ENCODE measurements at regions not wholly inside any gene's neighbourhood (a gene's known extent, or its start where the extent isn't known, plus 50 kb on each side); places are given as distances from the start of the nearest gene placed in this dataset.
A peak's percentile ranks its signal among the peaks of the same experiment; 100 is the strongest.

- H3K27ac ChIP-seq (ENCODE audit: low read depth in 1 of 2, low read length in 2 of 2): no peak overlapping the region
- DNase-seq (ENCODE audit: low spot score): no peak
- WGBS: 70% methylated on average over 3 of the region's 3 CpGs
Observed at GRCh38 chr1:94680039-94680377, 138.4 kb upstream of the F3 start.

GRCh38 chr1:94679332-94680038 is 137.9 kb upstream of the F3 start:
- Histone ChIP-seq H3K36me3 (ENCODE audit: control insufficient read depth in 4 of 4, insufficient read depth in 3 of 4, low read depth in 1 of 4, low read length in 3 of 4) (no peaks in the 10 kb centered on the region), H3K27ac (ENCODE audit: low read depth in 1 of 2, low read length in 2 of 2) (no peak overlapping the region), H3K27me3 (ENCODE audit: control insufficient read depth in 4 of 4, insufficient read depth in 4 of 4, low read length in 3 of 4) (no peaks in the 10 kb centered on the region), H3K4me1 (ENCODE audit: control insufficient read depth in 4 of 4, insufficient read depth in 4 of 4, low read length in 3 of 4) (no peaks in the 10 kb centered on the region), H3K9ac (ENCODE audit: low read depth in 1 of 2, low read length in 2 of 2) (no peak overlapping the region), H3K4me3 (ENCODE audit: low read depth in 1 of 3, low read length in 3 of 3) (no peak overlapping the region), H3K9me3 (ENCODE audit: control insufficient read depth in 4 of 4, low read length in 3 of 4) (no peaks in the 10 kb centered on the region)
- TF ChIP-seq NR2F2 (IDR thresholded peaks at IDR 0.05) (peak; percentile 64), YY1 (IDR thresholded peaks at IDR 0.05) (no peak)
- WGBS: 93% methylated on average over 4 of the region's 4 CpGs
- no peak for DNase-seq (ENCODE audit: low spot score)

More at GRCh38 chr1:94680039-94680377, 138.4 kb upstream of the F3 start:
- Histone ChIP-seq H3K4me1 (ENCODE audit: control insufficient read depth in 4 of 4, insufficient read depth in 4 of 4, low read length in 3 of 4) (no peaks in the 10 kb centered on the region), H3K9ac (ENCODE audit: low read depth in 1 of 2, low read length in 2 of 2) (no peak overlapping the region), H3K27me3 (ENCODE audit: control insufficient read depth in 4 of 4, insufficient read depth in 4 of 4, low read length in 3 of 4) (no peaks in the 10 kb centered on the region), H3K9me3 (ENCODE audit: control insufficient read depth in 4 of 4, low read length in 3 of 4) (no peaks in the 10 kb centered on the region), H3K36me3 (ENCODE audit: control insufficient read depth in 4 of 4, insufficient read depth in 3 of 4, low read depth in 1 of 4, low read length in 3 of 4) (no peaks in the 10 kb centered on the region), H3K4me3 (ENCODE audit: low read depth in 1 of 3, low read length in 3 of 3) (no peak overlapping the region)
- no peak for TF ChIP-seq REST (IDR thresholded peaks at IDR 0.05)
- TF ChIP-seq FOXA2 (IDR thresholded peaks at IDR 0.05): no peak
- TF ChIP-seq EGR1 (IDR thresholded peaks at IDR 0.05; ENCODE audit: low read depth in 2 of 2): no peak
- no peak for TF ChIP-seq ATF3 (IDR thresholded peaks at IDR 0.05)
- no peak for TF ChIP-seq FOXA1 (IDR thresholded peaks at IDR 0.05)
- no peak for TF ChIP-seq HNF4A (conservative IDR thresholded peaks at IDR 0.05)
- no peak for TF ChIP-seq TAF1 (conservative IDR thresholded peaks at IDR 0.05)
- no peak for TF ChIP-seq RXRA (IDR thresholded peaks at IDR 0.05)
- no peak for TF ChIP-seq ZBTB33 (IDR thresholded peaks at IDR 0.05)
- TF ChIP-seq HNF4G (IDR thresholded peaks at IDR 0.05): no peak
- no peak for TF ChIP-seq GABPA (IDR thresholded peaks at IDR 0.05 in 1 of 2, conservative IDR thresholded peaks at IDR 0.05 in 1 of 2)
- no peak for TF ChIP-seq YY1 (IDR thresholded peaks at IDR 0.05)
- TF ChIP-seq JUND (IDR thresholded peaks at IDR 0.05): no peak

Data from liver (tissue), 7 donors.